Gastrocnemius medialis (tissue), 4 donors: ENCODE measurements at regions not wholly inside any gene's neighbourhood (a gene's known extent, or its start where the extent isn't known, plus 50 kb on each side); places are given as distances from the start of the nearest gene placed in this dataset.

Experiments
- ATAC-seq, 2 donors: fragments of 150-250 bp; one replicate each; pipeline ENCODE4 v1.9.1; 2016
- DNase-seq, 2 donors: peaks; one replicate each; pipeline ENCODE4 v3.0.0-alpha.2; 2019
- H3K27ac ChIP-seq, 4 donors: fragments of 200-600 bp; sonication (generic); 1 replicate in 1 of 4; 2 replicates in 3 of 4; pipeline ENCODE4 v1.5.1; 2016 to 2018; ENCODE audit warnings: mild to moderate bottlenecking in 2 of 4, moderate library complexity in 1 of 4
- H3K27me3 ChIP-seq, 3 donors: fragments of 200-600 bp; sonication (generic) in 2 of 3; 1 replicate in 1 of 3; 2 replicates in 2 of 3; pipeline versions ENCODE4 v1.5.1 to v1.6.0; 2016 to 2019; ENCODE audit warnings: mild to moderate bottlenecking in 1 of 3, moderate library complexity in 1 of 3
- H3K36me3 ChIP-seq, 2 donors: fragments of 200-600 bp; sonication (generic) in 1 of 2; one replicate each; pipeline ENCODE4 v1.5.1; 2017 to 2018
- H3K4me1 ChIP-seq, 2 donors: fragments of 200-600 bp; sonication (generic) in 1 of 2; one replicate each; pipeline ENCODE4 v1.5.1; 2016 to 2017; ENCODE audit warnings: mild to moderate bottlenecking in 2 of 2
- H3K4me3 ChIP-seq, 4 donors: fragments of 200-600 bp; sonication (generic) in 3 of 4; 1 replicate in 1 of 4; 2 replicates in 3 of 4; pipeline ENCODE4 v1.5.1; 2016 to 2019; ENCODE audit warnings: mild to moderate bottlenecking in 2 of 4
- H3K9me3 ChIP-seq, 3 donors: fragments of 200-600 bp; sonication (generic) in 2 of 3; 1 replicate in 1 of 3; 2 replicates in 2 of 3; pipeline ENCODE4 v1.5.1; 2016 to 2019
- POLR2A ChIP-seq, 2 donors: fragments of 450-650 bp; IDR thresholded peaks; one replicate each; pipeline ENCODE4 v1.6.1; 2017; ENCODE audit warnings: antibody characterized with exemption in 2 of 2, mild to moderate bottlenecking in 2 of 2, moderate library complexity in 2 of 2
- in situ Hi-C, 4 donors: fragments of 200-750 bp; cut with MboI; loops; one replicate each; pipeline versions ENCODE4 v1.15.0 to v1.8.0; 2017; ENCODE audit warnings: low sequenced_read_pairs in 4 of 4
- intact Hi-C: fragments of 100-400 bp; cut with DNase I; formaldehyde crosslinking; loops from one replicate; pipeline ENCODE4 v1.15.1; 2023; ENCODE audit warnings: low total_unique reads
- TF ChIP-seq, protein P1 (sequence below), 5 experiments: fragments of 450-650 bp in 3 of 5; fragments of 200-600 bp in 2 of 5; sonication (generic) in 2 of 5; IDR thresholded peaks in 4 of 5; conservative IDR thresholded peaks in 1 of 5; 1 replicate in 4 of 5; 2 replicates in 1 of 5; pipeline ENCODE4 v1.5.1; 2016 to 2019; ENCODE audit warnings: antibody characterized with exemption in 5 of 5, mild to moderate bottlenecking in 3 of 5, moderate library complexity in 3 of 5

GRCh38 chr21:15195768-15196167, 131.0 kb upstream of the NRIP1 start:
- DNase-seq: no peak
- Histone ChIP-seq H3K4me1 (peaks cover 0 to 8% of the 10 kb centered on the region in 2 donors), H3K27ac (no peak overlapping the region), H3K4me3 (no peak overlapping the region), H3K36me3 (no peaks in the 10 kb centered on the region), H3K27me3 (no peaks in the 10 kb centered on the region), H3K9me3 (no peaks in the 10 kb centered on the region)
- in situ Hi-C loops: no loop called here
- TF ChIP-seq POLR2A (IDR thresholded peaks at IDR 0.05): no peak
- TF ChIP-seq, protein P1, sequence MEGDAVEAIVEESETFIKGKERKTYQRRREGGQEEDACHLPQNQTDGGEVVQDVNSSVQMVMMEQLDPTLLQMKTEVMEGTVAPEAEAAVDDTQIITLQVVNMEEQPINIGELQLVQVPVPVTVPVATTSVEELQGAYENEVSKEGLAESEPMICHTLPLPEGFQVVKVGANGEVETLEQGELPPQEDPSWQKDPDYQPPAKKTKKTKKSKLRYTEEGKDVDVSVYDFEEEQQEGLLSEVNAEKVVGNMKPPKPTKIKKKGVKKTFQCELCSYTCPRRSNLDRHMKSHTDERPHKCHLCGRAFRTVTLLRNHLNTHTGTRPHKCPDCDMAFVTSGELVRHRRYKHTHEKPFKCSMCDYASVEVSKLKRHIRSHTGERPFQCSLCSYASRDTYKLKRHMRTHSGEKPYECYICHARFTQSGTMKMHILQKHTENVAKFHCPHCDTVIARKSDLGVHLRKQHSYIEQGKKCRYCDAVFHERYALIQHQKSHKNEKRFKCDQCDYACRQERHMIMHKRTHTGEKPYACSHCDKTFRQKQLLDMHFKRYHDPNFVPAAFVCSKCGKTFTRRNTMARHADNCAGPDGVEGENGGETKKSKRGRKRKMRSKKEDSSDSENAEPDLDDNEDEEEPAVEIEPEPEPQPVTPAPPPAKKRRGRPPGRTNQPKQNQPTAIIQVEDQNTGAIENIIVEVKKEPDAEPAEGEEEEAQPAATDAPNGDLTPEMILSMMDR (IDR thresholded peaks at IDR 0.05 in 4 of 5, conservative IDR thresholded peaks at IDR 0.05 in 1 of 5): no peak
- intact Hi-C loops: no loop called here
- no peak for ATAC-seq

GRCh38 chr21:15197696-15198095, 132.9 kb upstream of the NRIP1 start:
- in situ Hi-C loops: no loop called here
- no peak for DNase-seq

GRCh38 chr21:15199414-15200383, 134.9 kb upstream of the NRIP1 start:
- Histone ChIP-seq H3K4me1 (no peaks in the 10 kb centered on the region), H3K9me3 (no peaks in the 10 kb centered on the region), H3K4me3 (no peak overlapping the region), H3K36me3 (no peaks in the 10 kb centered on the region), H3K27ac (no peak overlapping the region), H3K27me3 (no peaks in the 10 kb centered on the region)
- in situ Hi-C loops (no loop called here), intact Hi-C loops (no loop called here)
- TF ChIP-seq POLR2A (IDR thresholded peaks at IDR 0.05): no peak
- TF ChIP-seq, protein P1 (IDR thresholded peaks at IDR 0.05 in 4 of 5, conservative IDR thresholded peaks at IDR 0.05 in 1 of 5): no peak
- ATAC-seq (peak in 1 of 2 donors; percentile 42), DNase-seq (no peak)

More at GRCh38 chr21:15197696-15198095, 132.9 kb upstream of the NRIP1 start:
- no peaks in the 10 kb centered on the region for H3K9me3 ChIP-seq
- no peak for TF ChIP-seq POLR2A (IDR thresholded peaks at IDR 0.05)
- TF ChIP-seq, protein P1 (IDR thresholded peaks at IDR 0.05 in 4 of 5, conservative IDR thresholded peaks at IDR 0.05 in 1 of 5): no peak
- H3K27ac ChIP-seq: no peak overlapping the region
- H3K4me3 ChIP-seq: no peak overlapping the region
- no peaks in the 10 kb centered on the region for H3K36me3 ChIP-seq
- intact Hi-C loops: no loop called here
- no peak for ATAC-seq
- no peaks in the 10 kb centered on the region for H3K27me3 ChIP-seq
- H3K4me1 ChIP-seq: no peaks in the 10 kb centered on the region

- intact Hi-C loops: no loop called here
- TF ChIP-seq, protein P1 (IDR thresholded peaks at IDR 0.05 in 4 of 5, conservative IDR thresholded peaks at IDR 0.05 in 1 of 5): no peak
- no peak for TF ChIP-seq POLR2A (IDR thresholded peaks at IDR 0.05)
- DNase-seq (no peak), ATAC-seq (no peak)
- Histone ChIP-seq H3K4me1 (no peaks in the 10 kb centered on the region), H3K4me3 (no peak overlapping the region), H3K27ac (no peak overlapping the region), H3K9me3 (no peaks in the 10 kb centered on the region), H3K27me3 (no peaks in the 10 kb centered on the region), H3K36me3 (no peaks in the 10 kb centered on the region)
- in situ Hi-C loops: no loop called here
Observed at GRCh38 chr21:15203740-15204139, 138.9 kb upstream of the NRIP1 start.
